ENCODE measurements at regions not wholly inside any gene's neighbourhood (a gene's known extent, or its start where the extent isn't known, plus 50 kb on each side); places are given as distances from the start of the nearest gene placed in this dataset.
"Not testable (repeated sequence)": the region's sequence is repeated elsewhere in the genome, so short reads cannot be mapped to it uniquely, and the experiment has no call there.

GRCh38 chr2:228589115-228589514 is 407.6 kb upstream of the SPHKAP start:
- DNase-seq (ENCODE audit: low spot score) = no peak

- DNase-seq (ENCODE audit: low spot score) = no peak
Observed at GRCh38 chr2:228581731-228582130, 400.2 kb upstream of the SPHKAP start.

GRCh38 chr2:228575897-228576296 is 394.4 kb upstream of the SPHKAP start:
- no peak for DNase-seq (ENCODE audit: low spot score)

GRCh38 chr2:228568275-228568674 is 386.8 kb upstream of the SPHKAP start:
- not testable (repeated sequence) for DNase-seq (ENCODE audit: low spot score)

GRCh38 chr2:228561816-228562215 is 380.3 kb upstream of the SPHKAP start:
- DNase-seq (ENCODE audit: low spot score) = no peak

- DNase-seq (ENCODE audit: low spot score) = no peak
Observed at GRCh38 chr2:228559774-228560415, 378.4 kb upstream of the SPHKAP start.

GRCh38 chr2:228556717-228557116 is 375.2 kb upstream of the SPHKAP start:
- no peak for DNase-seq (ENCODE audit: low spot score)

GRCh38 chr2:228549441-228550007 is 368.0 kb upstream of the SPHKAP start:
- no peak for DNase-seq (ENCODE audit: low spot score)

GRCh38 chr2:228548230-228548629 is 366.7 kb upstream of the SPHKAP start:
- DNase-seq (ENCODE audit: low spot score) = no peak

- peak; percentile 50 for DNase-seq (ENCODE audit: low spot score)
Observed at GRCh38 chr2:228545748-228546145, 364.3 kb upstream of the SPHKAP start.

GRCh38 chr2:228545041-228545747 is 363.7 kb upstream of the SPHKAP start:
- peak; percentile 61 for DNase-seq (ENCODE audit: low spot score)

GRCh38 chr2:228543117-228543516 is 361.6 kb upstream of the SPHKAP start:
- DNase-seq (ENCODE audit: low spot score) = no peak

GRCh38 chr2:228542277-228542676 is 360.8 kb upstream of the SPHKAP start:
- DNase-seq (ENCODE audit: low spot score) = no peak

- no peak for DNase-seq (ENCODE audit: low spot score)
Observed at GRCh38 chr2:228541789-228542188, 360.3 kb upstream of the SPHKAP start.

GRCh38 chr2:228540976-228541375 is 359.5 kb upstream of the SPHKAP start:
- DNase-seq (ENCODE audit: low spot score) = no peak

- no peak for DNase-seq (ENCODE audit: low spot score)
Observed at GRCh38 chr2:228535396-228535795, 353.9 kb upstream of the SPHKAP start.

GRCh38 chr2:228533156-228533555 is 351.7 kb upstream of the SPHKAP start:
- no peak for DNase-seq (ENCODE audit: low spot score)

- no peak for DNase-seq (ENCODE audit: low spot score)
Observed at GRCh38 chr2:228532233-228532632, 350.7 kb upstream of the SPHKAP start.

- no peak for DNase-seq (ENCODE audit: low spot score)
Observed at GRCh38 chr2:228527197-228527881, 345.9 kb upstream of the SPHKAP start.

GRCh38 chr2:228526687-228527086 is 345.2 kb upstream of the SPHKAP start:
- DNase-seq (ENCODE audit: low spot score) = no peak

- DNase-seq (ENCODE audit: low spot score) = no peak
Observed at GRCh38 chr2:228522977-228523376, 341.5 kb upstream of the SPHKAP start.

GRCh38 chr2:228522276-228522675 is 340.8 kb upstream of the SPHKAP start:
- DNase-seq (ENCODE audit: low spot score) = peak; percentile 19

GRCh38 chr2:228519561-228519960 is 338.1 kb upstream of the SPHKAP start:
- no peak for DNase-seq (ENCODE audit: low spot score)

Data from AG08395 (cell line).